ENCODE measurements at regions not wholly inside any gene's neighbourhood (a gene's known extent, or its start where the extent isn't known, plus 50 kb on each side); places are given as distances from the start of the nearest gene placed in this dataset.

GRCh38 chr20:58162986-58163385 lies 65.5 kb downstream of the ANKRD60 start:
- peak; percentile 29 for DNase-seq (ENCODE audit: low spot score)

- DNase-seq (ENCODE audit: low spot score) = peak; percentile 34
These were observed 67.3 kb downstream of the ANKRD60 start for GRCh38 chr20:58161192-58161591.

GRCh38 chr20:58160451-58161061 lies 67.9 kb downstream of the ANKRD60 start:
- DNase-seq (ENCODE audit: low spot score) = peak; percentile 84

- DNase-seq (ENCODE audit: low spot score) = no peak
These were observed 73.1 kb downstream of the ANKRD60 start for GRCh38 chr20:58155148-58155925.

GRCh38 chr20:58154113-58154512 lies 74.3 kb downstream of the ANKRD60 start:
- no peak for DNase-seq (ENCODE audit: low spot score)

GRCh38 chr20:58153121-58153520 lies 75.3 kb downstream of the ANKRD60 start:
- no peak for DNase-seq (ENCODE audit: low spot score)

- no peak for DNase-seq (ENCODE audit: low spot score)
These were observed 77.7 kb downstream of the ANKRD60 start for GRCh38 chr20:58150772-58151171.

GRCh38 chr20:58149437-58150091 lies 78.9 kb downstream of the ANKRD60 start:
- DNase-seq (ENCODE audit: low spot score) = no peak

- DNase-seq (ENCODE audit: low spot score) = no peak
These were observed 79.6 kb downstream of the ANKRD60 start for GRCh38 chr20:58148891-58149290.

- no peak for DNase-seq (ENCODE audit: low spot score)
These were observed 80.7 kb downstream of the ANKRD60 start for GRCh38 chr20:58147628-58148370.

GRCh38 chr20:58146746-58147140 lies 81.7 kb downstream of the ANKRD60 start:
- DNase-seq (ENCODE audit: low spot score) = no peak

GRCh38 chr20:58146081-58146745 lies 82.2 kb downstream of the ANKRD60 start:
- DNase-seq (ENCODE audit: low spot score) = no peak

- DNase-seq (ENCODE audit: low spot score) = no peak
These were observed 82.9 kb downstream of the ANKRD60 start for GRCh38 chr20:58145506-58146080.

- DNase-seq (ENCODE audit: low spot score) = no peak
These were observed 84.4 kb downstream of the ANKRD60 start for GRCh38 chr20:58144096-58144495.

- DNase-seq (ENCODE audit: low spot score) = no peak
These were observed 84.9 kb downstream of the ANKRD60 start for GRCh38 chr20:58143531-58143930.

GRCh38 chr20:58142843-58143185 lies 85.6 kb downstream of the ANKRD60 start:
- DNase-seq (ENCODE audit: low spot score) = no peak

- no peak for DNase-seq (ENCODE audit: low spot score)
These were observed 86.2 kb downstream of the ANKRD60 start for GRCh38 chr20:58141971-58142842.

GRCh38 chr20:58141496-58141895 lies 87.0 kb downstream of the ANKRD60 start:
- DNase-seq (ENCODE audit: low spot score) = no peak

GRCh38 chr20:58140787-58141425 lies 87.5 kb downstream of the ANKRD60 start:
- DNase-seq (ENCODE audit: low spot score) = no peak
